Adrenal gland (tissue), 9 donors: ENCODE measurements at regions not wholly inside any gene's neighbourhood (a gene's known extent, or its start where the extent isn't known, plus 50 kb on each side); places are given as distances from the start of the nearest gene placed in this dataset.

Experiments used
- DNase-seq, 7 donors: peaks; one replicate each; pipeline ENCODE4 v3.0.0-alpha.2; 2019 to 2020
- H3K27ac ChIP-seq, 5 donors: fragments of 200-600 bp; sonication (generic) in 4 of 5; 1 replicate in 3 of 5; 2 replicates in 2 of 5; pipeline versions ENCODE4 v1.5.1 to v1.8.0; 2016 to 2020; ENCODE audit warnings: mild to moderate bottlenecking in 1 of 5
- H3K27me3 ChIP-seq: fragments of 200-600 bp; 2 replicates; pipeline ENCODE4 v1.8.0; 2021
- H3K36me3 ChIP-seq, 2 donors: fragments of 200-600 bp; replicated peaks in 1 of 2; 1 replicate in 1 of 2; 2 replicates in 1 of 2; pipeline versions ENCODE4 v1.5.1 to v1.8.0; 2018 to 2022
- H3K4me1 ChIP-seq, 2 donors: fragments of 200-600 bp; replicated peaks in 1 of 2; 1 replicate in 1 of 2; 2 replicates in 1 of 2; pipeline versions ENCODE4 v1.5.1 to v1.8.0; 2018 to 2021
- H3K4me3 ChIP-seq, 4 donors: fragments of 200-600 bp; sonication (generic) in 3 of 4; one replicate each; pipeline ENCODE4 v1.5.1; 2016 to 2018
- H3K9me3 ChIP-seq, 3 donors: fragments of 200-600 bp; sonication (generic) in 1 of 3; replicated peaks in 1 of 3; 1 replicate in 2 of 3; 2 replicates in 1 of 3; pipeline versions ENCODE4 v1.5.1 to v1.8.0; 2016 to 2021
- CTCF ChIP-seq, 6 experiments: fragments of 450-650 bp in 4 of 6; fragments of 200-600 bp in 2 of 6; sonication (generic) in 1 of 6; IDR thresholded peaks; 1 replicate in 5 of 6; 2 replicates in 1 of 6; pipeline versions ENCODE4 v1.5.1 to v1.8.0; 2016 to 2021; ENCODE audit warnings: antibody characterized with exemption in 6 of 6, mild to moderate bottlenecking in 2 of 6, moderate library complexity in 1 of 6
- POLR2A ChIP-seq, 2 donors: fragments of 450-650 bp; IDR thresholded peaks; one replicate each; pipeline ENCODE4 v1.6.1; 2017; ENCODE audit warnings: antibody characterized with exemption in 2 of 2, mild to moderate bottlenecking in 2 of 2, moderate library complexity in 1 of 2
- WGBS, 4 donors: extraction: QIAGEN DNeasy Blood & Tissue Kit in 2 of 4; methylation state at CpG; one replicate each; pipeline versions ENCODE4 v1.1.5 to v1.1.7; 2013 to 2017; 5-methylcytosine and 5-hydroxymethylcytosine counted together
- intact Hi-C, 2 donors: fragments of 100-400 bp; cut with DNase I; formaldehyde crosslinking; loops; one replicate each; pipeline versions ENCODE4 v1.14.1 to v1.15.0; 2022 to 2023
- donor health status: healthy with polysubstance abuse.
- donor health status: Bipolar disorder and iron deficiency.
- donor health status: DM: yes; HTN: yes; CAD: no.
- donor health status: DM: no; HTN: no; CAD: no.
- donor health status: DM: no; HTN: no; CAD: no.

- no peaks in the 10 kb centered on the region for H3K9me3 ChIP-seq
- no peak overlapping the region for H3K27ac ChIP-seq
- intact Hi-C loops = no loop called here
- no peak for DNase-seq
- WGBS, 4 donors = 62 to 71% (median 66%) methylated on average over 4 of the region's 4 CpGs
- H3K4me3 ChIP-seq = no peak overlapping the region
- no peaks in the 10 kb centered on the region for H3K27me3 ChIP-seq
- no peaks in the 10 kb centered on the region for H3K36me3 ChIP-seq
- TF ChIP-seq POLR2A (IDR thresholded peaks at IDR 0.05) (no peak), CTCF (IDR thresholded peaks at IDR 0.05) (no peak)
- H3K4me1 ChIP-seq = no peaks in the 10 kb centered on the region
Observed at GRCh38 chr4:138317175-138317748, 75.1 kb upstream of the SLC7A11 start.

GRCh38 chr4:138312536-138312911 lies 70.4 kb upstream of the SLC7A11 start:
- H3K9me3 ChIP-seq = no peaks in the 10 kb centered on the region
- 86 to 93% (median 89%) methylated on average over 1 of the region's 1 CpG for WGBS, 4 donors
- DNase-seq = no peak

GRCh38 chr4:138311771-138312535 lies 69.8 kb upstream of the SLC7A11 start:
- intact Hi-C loops = no loop called here

More at GRCh38 chr4:138312536-138312911, 70.4 kb upstream of the SLC7A11 start:
- H3K27ac ChIP-seq = no peak overlapping the region
- H3K27me3 ChIP-seq = no peaks in the 10 kb centered on the region
- TF ChIP-seq POLR2A (IDR thresholded peaks at IDR 0.05) (no peak), CTCF (IDR thresholded peaks at IDR 0.05) (no peak)
- H3K36me3 ChIP-seq = no peaks in the 10 kb centered on the region
- H3K4me3 ChIP-seq = no peak overlapping the region
- H3K4me1 ChIP-seq = no peaks in the 10 kb centered on the region
- intact Hi-C loops = no loop called here

GRCh38 chr4:138310991-138311390 lies 68.8 kb upstream of the SLC7A11 start:
- no peak overlapping the region for H3K4me3 ChIP-seq
- no peaks in the 10 kb centered on the region for H3K36me3 ChIP-seq
- H3K27ac ChIP-seq = no peak overlapping the region
- H3K9me3 ChIP-seq = no peaks in the 10 kb centered on the region
- DNase-seq = no peak
- WGBS, 4 donors = 59 to 88% (median 72%) methylated on average over 1 of the region's 1 CpG
- H3K4me1 ChIP-seq = no peaks in the 10 kb centered on the region
- intact Hi-C loops = no loop called here
- no peaks in the 10 kb centered on the region for H3K27me3 ChIP-seq
- TF ChIP-seq POLR2A (IDR thresholded peaks at IDR 0.05) (no peak), CTCF (IDR thresholded peaks at IDR 0.05) (no peak)

More at GRCh38 chr4:138311771-138312535, 69.8 kb upstream of the SLC7A11 start:
- no peak overlapping the region for H3K4me3 ChIP-seq
- no peak overlapping the region for H3K27ac ChIP-seq
- H3K36me3 ChIP-seq = no peaks in the 10 kb centered on the region
- H3K27me3 ChIP-seq = no peaks in the 10 kb centered on the region
- WGBS, 4 donors = 85 to 89% (median 87%) methylated on average over 4 of the region's 4 CpGs
- H3K9me3 ChIP-seq = no peaks in the 10 kb centered on the region
- H3K4me1 ChIP-seq = no peaks in the 10 kb centered on the region
- no peak for DNase-seq
- no peak for TF ChIP-seq CTCF (IDR thresholded peaks at IDR 0.05)
- no peak for TF ChIP-seq POLR2A (IDR thresholded peaks at IDR 0.05)
